HuH-7 (cell line): ENCODE measurements at regions not wholly inside any gene's neighbourhood (a gene's known extent, or its start where the extent isn't known, plus 50 kb on each side); places are given as distances from the start of the nearest gene placed in this dataset.
A peak's percentile ranks its signal among the peaks of the same experiment; 100 is the strongest.

Experiments used
- DNase-seq: peaks from one replicate; pipeline ENCODE4 v3.0.0; 2011; ENCODE audit warnings: low spot score

DNA sequence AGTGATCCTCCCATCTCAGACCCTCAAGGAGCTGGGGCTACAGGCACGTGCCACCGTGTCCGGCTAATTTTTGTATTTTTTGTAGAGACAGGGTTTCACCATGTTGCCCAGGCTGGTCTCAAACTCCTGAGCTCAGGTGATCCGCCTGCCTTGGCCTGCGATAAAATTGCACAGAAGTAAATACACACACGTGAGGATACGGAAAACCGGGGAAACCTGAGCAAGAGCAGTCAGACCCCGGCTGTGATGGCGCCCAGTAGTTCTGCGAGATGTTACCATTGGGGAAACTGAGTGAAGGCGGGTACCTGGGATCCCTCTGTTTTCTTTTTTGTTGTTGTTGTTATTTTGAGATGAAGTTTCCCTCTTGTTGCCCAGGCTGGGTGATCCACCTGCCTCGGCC lies 114.9 kb downstream of the C9orf50 start:
- DNase-seq, result no peak

GRCh38 chr9:129505270-129505902 lies 115.5 kb downstream of the C9orf50 start:
- DNase-seq, result no peak

DNA sequence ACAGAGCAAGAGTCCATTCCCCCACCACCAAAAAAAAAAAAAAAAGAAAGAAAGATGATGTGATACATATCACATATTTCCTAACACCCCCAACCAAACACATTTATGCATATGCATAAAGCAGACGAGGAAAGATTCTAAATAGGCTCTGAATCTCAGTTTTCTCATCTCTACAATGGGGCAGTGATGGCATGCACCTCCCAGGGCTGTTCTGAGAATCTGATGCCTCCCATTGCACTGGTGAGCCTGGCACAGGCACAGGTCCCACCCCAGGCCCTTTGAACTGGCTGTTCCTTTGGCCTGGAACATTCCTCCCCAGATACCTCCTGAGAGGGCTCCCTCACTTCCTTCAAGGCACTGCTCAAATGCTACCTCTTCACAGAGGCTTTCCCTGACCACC lies 116.5 kb downstream of the C9orf50 start:
- no peak for DNase-seq

DNA sequence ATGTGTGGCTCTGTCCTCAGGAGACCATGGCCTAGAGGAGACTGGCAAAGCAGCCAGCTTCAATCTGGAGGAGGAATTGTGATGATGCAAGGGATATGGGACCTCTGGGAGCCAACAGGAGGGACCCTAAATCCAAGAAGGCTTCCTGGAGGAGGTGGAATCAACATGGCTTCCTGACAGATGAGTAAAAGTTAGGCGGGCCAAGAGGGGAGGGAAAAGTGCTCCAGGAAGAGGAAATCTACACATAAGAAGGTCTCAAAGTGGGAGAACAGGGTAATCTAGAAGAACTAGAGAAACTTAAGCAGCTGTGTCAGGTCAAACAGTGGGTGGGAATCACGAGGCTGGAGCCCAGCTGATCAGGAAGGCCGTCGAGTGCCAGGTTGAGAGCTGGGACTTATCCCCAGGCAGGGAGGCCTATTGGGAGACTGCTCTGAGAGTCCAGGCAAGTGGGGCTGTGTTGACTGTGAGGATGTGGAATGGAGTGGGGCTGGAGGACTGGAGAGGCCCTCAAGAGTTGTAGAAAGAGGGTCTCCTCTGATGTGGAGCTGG lies 119.1 kb downstream of the C9orf50 start:
- no peak for DNase-seq

DNA sequence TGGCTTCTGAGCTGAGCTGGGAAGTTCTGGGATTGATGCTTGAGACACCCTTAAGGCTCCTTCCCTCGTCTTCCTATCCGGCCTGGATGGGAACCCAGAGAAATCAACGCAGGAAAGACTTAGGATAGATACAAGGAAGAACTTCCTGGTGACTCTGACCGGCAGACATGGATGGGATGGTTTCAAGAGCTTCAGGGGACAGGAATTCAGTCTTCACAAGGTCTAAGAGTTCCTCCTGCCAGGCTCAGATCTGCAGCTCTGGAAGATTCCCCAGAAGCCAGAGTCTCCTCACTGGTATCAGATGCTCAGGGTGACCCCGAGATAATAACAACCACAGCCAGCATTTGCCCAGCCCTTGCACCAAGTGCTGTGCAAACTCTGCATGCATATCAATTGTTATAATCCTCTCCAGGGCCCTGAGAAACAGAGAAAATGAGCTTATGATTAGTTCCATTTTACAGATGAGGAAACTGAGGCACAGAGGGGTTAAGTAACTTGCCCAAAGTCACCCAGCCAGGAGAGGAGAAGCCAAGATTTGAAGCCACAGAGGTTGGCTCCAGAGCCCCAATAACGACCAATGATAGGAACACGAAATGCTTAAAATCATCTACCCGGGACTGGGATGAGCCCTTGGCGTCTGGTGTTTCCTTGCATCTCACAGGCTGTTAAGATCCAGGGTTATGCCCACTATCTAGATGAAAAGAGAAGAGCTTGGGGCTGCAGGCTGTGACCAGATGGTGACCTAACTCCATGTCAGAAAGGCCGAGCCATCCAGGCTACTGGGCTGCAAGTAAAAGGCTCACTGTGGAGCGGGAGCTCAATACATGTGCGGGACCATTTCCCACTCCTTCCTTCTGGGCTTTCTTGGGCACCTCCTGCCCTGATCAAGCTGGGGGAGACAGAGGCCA lies 119.8 kb downstream of the C9orf50 start:
- DNase-seq, result no peak

GRCh38 chr9:129500161-129500862 lies 120.6 kb downstream of the C9orf50 start:
- DNase-seq, result no peak

- DNase-seq, result no peak
These were observed 122.2 kb downstream of the C9orf50 start for GRCh38 chr9:129498451-129499384.

GRCh38 chr9:129497813-129498450 lies 123.0 kb downstream of the C9orf50 start:
- no peak for DNase-seq

GRCh38 chr9:129497005-129497812 lies 123.7 kb downstream of the C9orf50 start:
- DNase-seq, result no peak

- peak; percentile 89 for DNase-seq
These were observed 124.4 kb downstream of the C9orf50 start for GRCh38 chr9:129496473-129497004.

DNA sequence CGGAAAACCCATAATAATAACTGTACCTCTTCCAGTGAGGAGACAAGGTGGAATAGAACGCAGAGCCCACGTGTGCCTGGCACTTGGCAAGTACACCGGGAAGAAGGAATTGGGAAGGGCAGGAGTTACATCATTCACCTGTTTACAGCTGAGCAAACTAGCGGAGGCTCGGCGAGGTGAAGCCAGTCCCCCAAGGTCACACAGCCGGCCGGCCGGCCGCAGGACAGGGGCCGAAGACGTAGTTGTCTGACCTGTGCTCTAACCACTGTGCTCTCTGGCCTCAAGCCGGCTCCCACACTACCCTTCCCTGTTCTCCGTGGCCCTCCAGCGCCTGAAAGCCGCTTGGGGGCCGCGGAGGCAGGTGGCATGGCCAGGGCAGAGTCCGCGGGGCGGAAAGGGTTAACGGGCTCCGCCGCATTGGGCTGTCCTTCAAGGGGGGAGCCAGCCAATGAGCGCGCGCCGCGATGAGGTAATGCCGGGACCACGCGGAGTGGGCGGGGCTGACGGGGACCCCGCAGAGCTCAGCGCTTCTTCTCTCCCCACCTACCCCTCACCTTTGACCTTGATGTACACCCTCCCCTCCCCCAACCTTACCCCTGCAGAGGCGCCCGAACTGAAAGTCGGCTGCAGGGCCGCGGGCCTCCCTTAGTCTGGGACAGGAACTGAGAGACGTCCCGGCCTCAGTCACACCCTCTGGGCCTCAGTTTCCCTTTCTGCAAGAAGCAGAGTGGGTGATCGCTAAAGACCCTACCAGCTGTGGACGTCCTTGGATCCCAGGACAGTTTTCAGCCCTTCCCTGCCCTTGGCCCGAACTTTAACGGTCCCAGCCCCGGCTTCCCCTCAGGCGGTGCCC lies 125.1 kb downstream of the C9orf50 start:
- DNase-seq, result peak; percentile 99

- no peak for DNase-seq
These were observed 126.7 kb downstream of the C9orf50 start for GRCh38 chr9:129494113-129494789.

DNA sequence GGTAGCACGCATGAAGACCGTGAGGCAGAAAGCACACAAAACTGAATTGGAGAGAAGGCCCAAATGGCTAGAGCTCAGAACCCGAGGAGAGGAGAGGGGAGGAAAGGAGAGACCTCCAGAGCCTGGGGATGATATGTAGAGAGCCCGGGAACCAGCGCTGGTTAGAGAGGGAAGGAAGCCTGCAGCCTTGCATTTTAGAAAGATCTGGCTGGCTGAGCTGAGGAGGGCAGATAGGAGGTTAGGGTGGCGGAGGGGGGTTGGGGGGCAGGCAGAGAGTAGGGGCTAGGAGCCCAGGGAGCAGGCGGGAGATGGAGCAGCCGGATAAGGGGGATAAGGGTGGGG lies 127.2 kb downstream of the C9orf50 start:
- no peak for DNase-seq

- no peak for DNase-seq
These were observed 127.7 kb downstream of the C9orf50 start for GRCh38 chr9:129493002-129493705.

DNA sequence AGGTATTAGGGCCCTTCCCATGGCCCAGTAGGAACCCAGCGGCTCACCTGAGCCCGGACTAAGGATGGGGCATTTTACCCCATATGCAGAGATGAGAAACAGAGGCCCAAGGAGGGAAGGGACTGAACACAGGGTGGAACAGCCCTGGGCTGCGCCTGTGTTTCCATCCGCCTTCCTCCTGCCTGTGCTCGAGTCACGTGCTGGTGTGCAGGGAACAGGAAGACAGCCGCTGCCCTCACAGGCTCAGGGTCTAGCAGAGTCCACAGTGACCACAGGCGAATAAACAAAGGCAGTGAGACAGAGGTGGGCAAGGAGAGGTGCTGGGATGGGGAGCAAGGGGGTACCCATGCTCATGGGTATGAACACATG lies 129.4 kb downstream of the C9orf50 start:
- no peak for DNase-seq

DNA sequence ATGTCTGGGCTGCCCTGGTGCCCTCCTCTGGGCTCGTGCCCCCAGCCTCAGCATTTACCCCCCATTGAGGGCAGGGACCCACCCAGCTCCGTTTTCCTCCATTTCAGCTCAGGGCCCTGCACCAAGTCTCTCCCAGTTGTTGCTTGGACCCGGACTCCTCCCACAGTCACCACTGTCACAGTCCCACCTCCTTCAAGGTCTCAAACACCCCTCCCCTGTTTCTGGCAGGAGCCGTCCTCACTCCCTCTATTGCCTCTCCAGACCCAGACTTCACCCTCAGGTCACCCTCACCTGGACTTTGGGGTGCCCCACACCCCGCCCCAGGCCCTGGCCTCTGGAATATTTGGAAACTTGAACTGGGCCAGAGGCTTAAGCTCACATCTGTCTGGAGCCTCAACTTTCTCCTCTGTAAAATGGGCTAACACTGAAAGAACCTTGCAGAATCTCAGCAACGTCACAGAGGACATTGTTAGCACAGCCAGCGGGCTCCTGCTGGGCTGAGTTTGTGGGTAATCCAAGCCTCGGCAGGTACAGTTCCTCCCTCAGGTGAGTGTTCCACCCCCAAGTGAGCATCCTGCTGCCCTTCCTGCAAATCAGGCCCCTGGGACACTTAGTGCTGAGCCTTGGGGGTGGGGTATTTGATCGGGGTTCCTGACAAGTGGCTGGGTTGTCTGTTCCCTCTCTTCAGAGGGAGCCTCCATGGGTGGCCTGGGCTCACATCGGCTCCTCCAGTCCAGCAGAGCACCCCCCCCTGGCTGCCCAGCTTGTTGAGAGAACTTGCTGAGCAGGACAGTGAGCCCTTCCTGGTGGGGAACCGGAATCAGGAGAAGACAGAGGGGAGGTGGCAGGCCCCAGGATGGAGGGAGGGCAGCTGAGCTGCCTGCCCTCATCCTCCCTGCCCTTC lies 130.1 kb downstream of the C9orf50 start:
- DNase-seq, result no peak
